NCI-H748 treated with DMSO at 0.1 percent for 48 hours (cell line): ENCODE measurements at regions not wholly inside any gene's neighbourhood (a gene's known extent, or its start where the extent isn't known, plus 50 kb on each side); places are given as distances from the start of the nearest gene placed in this dataset.

ENCODE experiments used
- DNase-seq: peaks from one replicate; lab custom pipeline; 2025; lab: John Stamatoyannopoulos, UW

GRCh38 chr15:97703400-97703799, 257.1 kb upstream of the ARRDC4 start:
- DNase-seq: no peak

- no peak for DNase-seq
Observed at GRCh38 chr15:97706059-97706458, 254.4 kb upstream of the ARRDC4 start.

- peak; percentile 46 for DNase-seq
Observed at GRCh38 chr15:97708252-97708651, 252.3 kb upstream of the ARRDC4 start.

- no peak for DNase-seq
Observed at GRCh38 chr15:97712530-97712929, 248.0 kb upstream of the ARRDC4 start.

- DNase-seq: no peak
Observed at GRCh38 chr15:97717806-97718205, 242.7 kb upstream of the ARRDC4 start.

- no peak for DNase-seq
Observed at GRCh38 chr15:97718509-97718908, 242.0 kb upstream of the ARRDC4 start.

- no peak for DNase-seq
Observed at GRCh38 chr15:97728791-97729190, 231.7 kb upstream of the ARRDC4 start.

GRCh38 chr15:97729270-97729669, 231.2 kb upstream of the ARRDC4 start:
- DNase-seq: no peak

- no peak for DNase-seq
Observed at GRCh38 chr15:97730315-97730714, 230.2 kb upstream of the ARRDC4 start.

GRCh38 chr15:97731859-97732258, 228.6 kb upstream of the ARRDC4 start:
- DNase-seq: no peak

- DNase-seq: no peak
Observed at GRCh38 chr15:97733373-97733772, 227.1 kb upstream of the ARRDC4 start.

GRCh38 chr15:97736748-97737147, 223.8 kb upstream of the ARRDC4 start:
- DNase-seq: no peak

GRCh38 chr15:97745481-97746071, 214.9 kb upstream of the ARRDC4 start:
- peak; percentile 28 for DNase-seq

- DNase-seq: no peak
Observed at GRCh38 chr15:97747342-97747741, 213.2 kb upstream of the ARRDC4 start.

- DNase-seq: no peak
Observed at GRCh38 chr15:97748576-97748975, 211.9 kb upstream of the ARRDC4 start.

GRCh38 chr15:97750060-97750459, 210.4 kb upstream of the ARRDC4 start:
- no peak for DNase-seq

- DNase-seq: no peak
Observed at GRCh38 chr15:97755726-97756125, 204.8 kb upstream of the ARRDC4 start.

GRCh38 chr15:97759363-97759762, 201.1 kb upstream of the ARRDC4 start:
- DNase-seq: no peak

GRCh38 chr15:97761110-97761509, 199.4 kb upstream of the ARRDC4 start:
- no peak for DNase-seq

- DNase-seq: no peak
Observed at GRCh38 chr15:97783240-97783639, 177.3 kb upstream of the ARRDC4 start.

- DNase-seq: no peak
Observed at GRCh38 chr15:97786741-97787140, 173.8 kb upstream of the ARRDC4 start.

GRCh38 chr15:97790180-97790579, 170.3 kb upstream of the ARRDC4 start:
- DNase-seq: no peak

- no peak for DNase-seq
Observed at GRCh38 chr15:97791824-97792792, 168.4 kb upstream of the ARRDC4 start.
